ENCODE measurements at regions not wholly inside any gene's neighbourhood (a gene's known extent, or its start where the extent isn't known, plus 50 kb on each side); places are given as distances from the start of the nearest gene placed in this dataset.

- TF ChIP-seq, protein P1, sequence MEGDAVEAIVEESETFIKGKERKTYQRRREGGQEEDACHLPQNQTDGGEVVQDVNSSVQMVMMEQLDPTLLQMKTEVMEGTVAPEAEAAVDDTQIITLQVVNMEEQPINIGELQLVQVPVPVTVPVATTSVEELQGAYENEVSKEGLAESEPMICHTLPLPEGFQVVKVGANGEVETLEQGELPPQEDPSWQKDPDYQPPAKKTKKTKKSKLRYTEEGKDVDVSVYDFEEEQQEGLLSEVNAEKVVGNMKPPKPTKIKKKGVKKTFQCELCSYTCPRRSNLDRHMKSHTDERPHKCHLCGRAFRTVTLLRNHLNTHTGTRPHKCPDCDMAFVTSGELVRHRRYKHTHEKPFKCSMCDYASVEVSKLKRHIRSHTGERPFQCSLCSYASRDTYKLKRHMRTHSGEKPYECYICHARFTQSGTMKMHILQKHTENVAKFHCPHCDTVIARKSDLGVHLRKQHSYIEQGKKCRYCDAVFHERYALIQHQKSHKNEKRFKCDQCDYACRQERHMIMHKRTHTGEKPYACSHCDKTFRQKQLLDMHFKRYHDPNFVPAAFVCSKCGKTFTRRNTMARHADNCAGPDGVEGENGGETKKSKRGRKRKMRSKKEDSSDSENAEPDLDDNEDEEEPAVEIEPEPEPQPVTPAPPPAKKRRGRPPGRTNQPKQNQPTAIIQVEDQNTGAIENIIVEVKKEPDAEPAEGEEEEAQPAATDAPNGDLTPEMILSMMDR (IDR thresholded peaks at IDR 0.05; ENCODE audit: extremely low read depth in 1 of 2, insufficient read depth in 1 of 2, low read depth in 1 of 2, low read length in 2 of 2): no peak
- TF ChIP-seq POLR2AphosphoS5 (IDR thresholded peaks at IDR 0.05; ENCODE audit: insufficient read depth, low read depth, low read length): no peak
These were observed 709.2 kb upstream of the WWC1 start for GRCh38 chr5:167582283-167582682.

All from endothelial cell of umbilical vein (primary cell).